ENCODE measurements at regions not wholly inside any gene's neighbourhood (a gene's known extent, or its start where the extent isn't known, plus 50 kb on each side); places are given as distances from the start of the nearest gene placed in this dataset.

DNA sequence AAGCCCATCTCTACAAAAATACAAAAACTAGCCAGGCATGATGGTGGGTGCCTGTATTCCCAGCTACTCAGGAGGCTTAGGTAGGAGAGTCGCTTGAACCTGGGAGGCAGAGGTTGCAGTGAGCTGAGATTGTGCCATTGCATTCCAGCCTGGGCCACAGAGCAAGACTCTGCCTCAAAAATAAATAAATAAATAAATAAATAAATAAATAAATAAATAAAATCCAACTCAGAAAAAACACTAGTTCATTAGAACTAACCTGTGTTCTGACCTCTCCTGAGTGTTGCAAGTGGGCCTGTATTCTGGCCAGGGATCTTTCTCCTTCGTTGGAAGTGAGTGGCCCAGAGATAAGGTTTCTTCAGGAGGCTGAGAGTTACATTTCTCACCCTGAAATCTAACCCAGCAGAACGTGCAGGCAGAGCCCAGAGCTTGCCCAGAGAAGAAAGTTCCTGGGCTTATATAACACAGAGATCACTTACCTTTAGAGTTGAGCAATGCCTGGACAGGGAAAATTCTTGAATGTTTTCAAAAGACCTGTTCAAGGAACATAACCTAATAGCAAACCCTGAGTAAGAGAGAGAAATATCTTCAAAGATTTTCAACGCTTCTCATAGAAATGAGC lies 583.9 kb downstream of the MCTP2 start:
- peaks cover 16% of the 10 kb centered on the region for H3K9me3 Mint-ChIP-seq (ENCODE audit: low read depth, unreplicated experiment)
- TF ChIP-seq, protein P1, sequence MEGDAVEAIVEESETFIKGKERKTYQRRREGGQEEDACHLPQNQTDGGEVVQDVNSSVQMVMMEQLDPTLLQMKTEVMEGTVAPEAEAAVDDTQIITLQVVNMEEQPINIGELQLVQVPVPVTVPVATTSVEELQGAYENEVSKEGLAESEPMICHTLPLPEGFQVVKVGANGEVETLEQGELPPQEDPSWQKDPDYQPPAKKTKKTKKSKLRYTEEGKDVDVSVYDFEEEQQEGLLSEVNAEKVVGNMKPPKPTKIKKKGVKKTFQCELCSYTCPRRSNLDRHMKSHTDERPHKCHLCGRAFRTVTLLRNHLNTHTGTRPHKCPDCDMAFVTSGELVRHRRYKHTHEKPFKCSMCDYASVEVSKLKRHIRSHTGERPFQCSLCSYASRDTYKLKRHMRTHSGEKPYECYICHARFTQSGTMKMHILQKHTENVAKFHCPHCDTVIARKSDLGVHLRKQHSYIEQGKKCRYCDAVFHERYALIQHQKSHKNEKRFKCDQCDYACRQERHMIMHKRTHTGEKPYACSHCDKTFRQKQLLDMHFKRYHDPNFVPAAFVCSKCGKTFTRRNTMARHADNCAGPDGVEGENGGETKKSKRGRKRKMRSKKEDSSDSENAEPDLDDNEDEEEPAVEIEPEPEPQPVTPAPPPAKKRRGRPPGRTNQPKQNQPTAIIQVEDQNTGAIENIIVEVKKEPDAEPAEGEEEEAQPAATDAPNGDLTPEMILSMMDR (IDR thresholded peaks at IDR 0.05; ENCODE audit: unreplicated experiment), result no peak
- no peaks in the 10 kb centered on the region for H3K27me3 Mint-ChIP-seq (ENCODE audit: unreplicated experiment)
- H3K27ac Mint-ChIP-seq (ENCODE audit: unreplicated experiment), result no peak overlapping the region
- BruUV-seq (replicated peaks), result no TSS peak
- H3K4me3 Mint-ChIP-seq (ENCODE audit: low read depth, unreplicated experiment), result no peak overlapping the region
- CTCF ChIA-PET, result no interaction called here
- intact Hi-C loops (cut with micrococcal nuclease; ENCODE audit: unreplicated experiment), result no loop called here
- DNase-seq, result no peak
- H3K4me1 Mint-ChIP-seq (ENCODE audit: low read depth, unreplicated experiment), result no peaks in the 10 kb centered on the region
- no peaks in the 10 kb centered on the region for H3K36me3 Mint-ChIP-seq (ENCODE audit: insufficient read depth, unreplicated experiment)

DNA sequence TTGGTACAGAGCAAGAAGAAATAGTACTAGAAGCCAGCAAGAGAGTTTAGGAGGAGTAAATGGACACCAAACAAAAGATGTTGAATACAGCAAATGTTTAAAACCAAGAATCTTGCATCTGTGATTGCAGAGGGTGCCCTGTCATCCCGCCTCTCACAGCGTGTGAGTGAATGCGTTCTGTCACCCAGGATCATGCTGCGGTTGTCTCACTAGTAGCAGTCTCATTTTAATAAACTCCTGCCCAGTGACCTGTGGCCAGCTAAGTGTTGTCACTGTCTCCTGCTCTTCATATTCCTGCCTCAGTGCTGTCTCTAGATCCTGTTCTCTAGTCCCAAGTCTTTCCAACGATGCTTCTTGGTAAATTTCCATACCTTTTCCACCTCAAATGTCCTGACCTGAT lies 584.6 kb downstream of the MCTP2 start:
- Mint-ChIP-seq H3K27me3 (ENCODE audit: unreplicated experiment) (no peaks in the 10 kb centered on the region), H3K27ac (ENCODE audit: unreplicated experiment) (no peak overlapping the region), H3K36me3 (ENCODE audit: insufficient read depth, unreplicated experiment) (no peaks in the 10 kb centered on the region), H3K9me3 (ENCODE audit: low read depth, unreplicated experiment) (peaks cover 19% of the 10 kb centered on the region), H3K4me3 (ENCODE audit: low read depth, unreplicated experiment) (no peak overlapping the region), H3K4me1 (ENCODE audit: low read depth, unreplicated experiment) (no peaks in the 10 kb centered on the region)
- intact Hi-C loops (cut with micrococcal nuclease; ENCODE audit: unreplicated experiment), result no loop called here
- TF ChIP-seq, protein P1 (IDR thresholded peaks at IDR 0.05; ENCODE audit: unreplicated experiment), result no peak
- CTCF ChIA-PET, result no interaction called here
- DNase-seq, result no peak
- BruUV-seq (replicated peaks), result no TSS peak

DNA sequence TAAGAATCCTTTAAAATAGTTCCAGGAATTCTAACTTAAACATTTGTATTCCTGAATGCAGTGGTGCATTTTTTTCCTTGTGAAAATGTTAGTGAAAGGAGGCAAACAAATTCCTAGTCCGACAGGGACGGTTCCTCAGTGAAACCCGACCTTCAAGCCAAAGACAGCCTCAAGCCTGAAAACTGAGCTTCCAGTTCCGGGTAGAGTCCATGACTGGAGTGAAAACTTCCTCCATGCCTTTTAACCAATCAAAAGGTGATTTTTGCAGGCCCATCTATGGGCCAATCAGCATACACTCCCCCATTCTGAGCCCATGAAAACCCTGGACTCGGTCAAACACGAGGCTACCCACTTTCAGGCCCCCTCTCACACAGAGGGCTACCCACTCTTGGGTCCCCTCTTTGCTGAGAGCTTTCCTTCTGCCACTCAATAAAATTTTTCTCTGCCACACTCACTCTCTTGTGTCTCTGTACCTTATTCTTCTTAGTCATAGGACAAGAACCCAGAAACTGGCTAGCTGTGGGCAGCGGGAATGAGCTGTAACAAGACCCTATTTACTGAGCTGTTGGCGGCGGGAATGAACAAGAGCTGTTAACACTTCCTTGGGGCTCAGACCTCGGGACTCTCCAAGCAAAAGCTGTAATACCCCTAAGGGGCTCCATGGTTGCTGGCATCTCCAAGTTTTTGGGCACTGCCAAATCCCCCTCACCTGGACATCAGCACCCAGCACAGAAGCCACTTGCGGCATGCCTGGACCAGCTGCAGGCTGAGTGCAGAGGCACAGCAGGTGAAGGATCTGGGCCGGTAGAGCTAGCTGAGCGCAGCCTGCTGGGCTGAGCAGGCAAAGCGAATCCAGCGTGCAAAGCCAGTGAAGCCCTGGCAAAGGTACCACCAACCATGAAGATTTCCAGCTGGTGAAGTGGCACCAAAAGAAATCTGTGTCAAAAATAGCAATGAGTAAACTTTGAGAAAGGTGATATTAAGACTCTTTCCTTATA lies 598.8 kb downstream of the MCTP2 start:
- no peak for DNase-seq
- H3K27me3 Mint-ChIP-seq (ENCODE audit: unreplicated experiment), result no peaks in the 10 kb centered on the region
- TF ChIP-seq, protein P1 (IDR thresholded peaks at IDR 0.05; ENCODE audit: unreplicated experiment), result no peak
- no peaks in the 10 kb centered on the region for H3K36me3 Mint-ChIP-seq (ENCODE audit: insufficient read depth, unreplicated experiment)
- no peaks in the 10 kb centered on the region for H3K4me1 Mint-ChIP-seq (ENCODE audit: low read depth, unreplicated experiment)
- peaks cover 15% of the 10 kb centered on the region for H3K9me3 Mint-ChIP-seq (ENCODE audit: low read depth, unreplicated experiment)
- H3K27ac Mint-ChIP-seq (ENCODE audit: unreplicated experiment), result no peak overlapping the region
- intact Hi-C loops (cut with micrococcal nuclease; ENCODE audit: unreplicated experiment), result no loop called here
- H3K4me3 Mint-ChIP-seq (ENCODE audit: low read depth, unreplicated experiment), result no peak overlapping the region
- CTCF ChIA-PET, result no interaction called here
- no TSS peak for BruUV-seq (replicated peaks)

DNA sequence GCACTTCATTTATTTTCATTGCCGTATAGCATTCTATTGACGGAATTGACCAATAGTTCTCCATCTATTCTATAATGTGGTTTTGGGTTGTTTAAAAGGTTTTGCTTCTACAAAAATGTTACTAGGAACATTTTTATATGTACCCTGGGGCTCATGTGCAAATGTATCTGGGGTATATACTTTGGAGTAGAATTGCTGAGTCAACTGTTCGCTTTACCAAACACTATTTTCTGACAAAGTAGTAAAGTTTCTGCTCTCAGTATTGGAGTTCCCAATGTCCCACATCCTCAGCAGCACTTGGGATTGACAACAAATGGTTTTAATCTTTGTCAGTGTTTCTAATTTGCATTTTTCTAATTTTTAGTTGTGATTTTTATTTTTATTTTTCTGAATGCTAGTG lies 602.6 kb downstream of the MCTP2 start:
- Mint-ChIP-seq H3K27me3 (ENCODE audit: unreplicated experiment) (no peaks in the 10 kb centered on the region), H3K27ac (ENCODE audit: unreplicated experiment) (no peak overlapping the region), H3K9me3 (ENCODE audit: low read depth, unreplicated experiment) (peaks cover 6% of the 10 kb centered on the region), H3K4me1 (ENCODE audit: low read depth, unreplicated experiment) (no peaks in the 10 kb centered on the region), H3K36me3 (ENCODE audit: insufficient read depth, unreplicated experiment) (no peaks in the 10 kb centered on the region), H3K4me3 (ENCODE audit: low read depth, unreplicated experiment) (no peak overlapping the region)
- BruUV-seq (replicated peaks), result no TSS peak
- CTCF ChIA-PET, result no interaction called here
- TF ChIP-seq, protein P1 (IDR thresholded peaks at IDR 0.05; ENCODE audit: unreplicated experiment), result no peak
- intact Hi-C loops (cut with micrococcal nuclease; ENCODE audit: unreplicated experiment), result no loop called here
- no peak for DNase-seq

Measured in Calu3 (cell line).